ENCODE measurements at regions not wholly inside any gene's neighbourhood (a gene's known extent, or its start where the extent isn't known, plus 50 kb on each side); places are given as distances from the start of the nearest gene placed in this dataset.
"Not testable (repeated sequence)": the region's sequence is repeated elsewhere in the genome, so short reads cannot be mapped to it uniquely, and the experiment has no call there.

DNA sequence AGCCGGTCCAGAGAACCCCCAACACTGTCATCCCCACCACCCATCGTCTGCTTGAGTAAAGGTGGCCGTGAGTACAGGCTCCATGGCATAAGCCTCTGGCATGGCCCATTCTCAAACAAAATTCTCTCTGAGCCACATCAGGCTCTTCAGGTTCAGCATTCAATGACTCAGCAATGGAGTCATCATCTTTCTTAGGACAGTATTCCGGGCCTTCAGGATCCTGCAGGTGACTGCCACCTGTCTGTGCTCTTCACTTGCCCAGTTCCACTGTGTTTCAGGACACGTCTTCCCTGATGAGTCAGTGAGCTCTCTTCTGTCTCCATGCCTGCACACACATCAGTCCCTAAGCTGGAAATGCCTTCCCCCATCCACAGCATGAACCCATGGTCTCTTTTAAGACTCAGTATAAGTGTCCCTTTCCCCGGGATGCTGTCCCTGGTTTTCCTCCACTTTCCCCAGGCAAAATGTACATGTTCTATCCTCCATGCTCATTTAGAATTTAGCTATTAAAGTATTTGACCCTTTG, 81.1 kb upstream of the FGGY start:
- no peak for DNase-seq (ENCODE audit: low read depth)
- Histone ChIP-seq H3K4me3 (ENCODE audit: low read depth, low read length) (no peak overlapping the region), H3K27me3 (ENCODE audit: control insufficient read depth, insufficient read depth, low read length) (no peaks in the 10 kb centered on the region), H3K36me3 (ENCODE audit: control insufficient read depth, insufficient read depth, low read length) (no peaks in the 10 kb centered on the region)
- TF ChIP-seq, protein P1, sequence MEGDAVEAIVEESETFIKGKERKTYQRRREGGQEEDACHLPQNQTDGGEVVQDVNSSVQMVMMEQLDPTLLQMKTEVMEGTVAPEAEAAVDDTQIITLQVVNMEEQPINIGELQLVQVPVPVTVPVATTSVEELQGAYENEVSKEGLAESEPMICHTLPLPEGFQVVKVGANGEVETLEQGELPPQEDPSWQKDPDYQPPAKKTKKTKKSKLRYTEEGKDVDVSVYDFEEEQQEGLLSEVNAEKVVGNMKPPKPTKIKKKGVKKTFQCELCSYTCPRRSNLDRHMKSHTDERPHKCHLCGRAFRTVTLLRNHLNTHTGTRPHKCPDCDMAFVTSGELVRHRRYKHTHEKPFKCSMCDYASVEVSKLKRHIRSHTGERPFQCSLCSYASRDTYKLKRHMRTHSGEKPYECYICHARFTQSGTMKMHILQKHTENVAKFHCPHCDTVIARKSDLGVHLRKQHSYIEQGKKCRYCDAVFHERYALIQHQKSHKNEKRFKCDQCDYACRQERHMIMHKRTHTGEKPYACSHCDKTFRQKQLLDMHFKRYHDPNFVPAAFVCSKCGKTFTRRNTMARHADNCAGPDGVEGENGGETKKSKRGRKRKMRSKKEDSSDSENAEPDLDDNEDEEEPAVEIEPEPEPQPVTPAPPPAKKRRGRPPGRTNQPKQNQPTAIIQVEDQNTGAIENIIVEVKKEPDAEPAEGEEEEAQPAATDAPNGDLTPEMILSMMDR (IDR thresholded peaks at IDR 0.05; ENCODE audit: insufficient read depth, low read length, poor library complexity, severe bottlenecking): no peak

DNA sequence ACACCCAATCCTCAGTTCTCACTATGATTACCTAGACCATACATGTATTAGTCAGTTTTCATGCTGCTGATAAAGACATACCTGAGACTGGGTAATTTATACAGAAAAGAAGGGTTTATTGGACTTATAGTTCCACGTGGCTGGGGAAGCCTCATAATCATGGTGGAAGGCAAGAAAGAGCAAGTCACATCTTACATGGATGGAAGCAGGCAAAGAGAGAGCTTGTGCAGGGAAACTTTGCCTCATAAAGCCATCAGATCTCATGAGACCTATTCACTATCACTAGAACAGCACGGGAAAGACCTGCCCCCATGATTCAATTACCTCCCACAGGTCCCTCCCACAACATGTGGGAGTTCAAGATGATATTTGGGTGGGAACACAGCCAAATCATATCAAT, 79.5 kb upstream of the FGGY start:
- not testable (repeated sequence) for H3K27me3 ChIP-seq (ENCODE audit: control insufficient read depth, insufficient read depth, low read length); H3K4me3 ChIP-seq (ENCODE audit: low read depth, low read length); DNase-seq (ENCODE audit: low read depth); H3K36me3 ChIP-seq (ENCODE audit: control insufficient read depth, insufficient read depth, low read length)

DNA sequence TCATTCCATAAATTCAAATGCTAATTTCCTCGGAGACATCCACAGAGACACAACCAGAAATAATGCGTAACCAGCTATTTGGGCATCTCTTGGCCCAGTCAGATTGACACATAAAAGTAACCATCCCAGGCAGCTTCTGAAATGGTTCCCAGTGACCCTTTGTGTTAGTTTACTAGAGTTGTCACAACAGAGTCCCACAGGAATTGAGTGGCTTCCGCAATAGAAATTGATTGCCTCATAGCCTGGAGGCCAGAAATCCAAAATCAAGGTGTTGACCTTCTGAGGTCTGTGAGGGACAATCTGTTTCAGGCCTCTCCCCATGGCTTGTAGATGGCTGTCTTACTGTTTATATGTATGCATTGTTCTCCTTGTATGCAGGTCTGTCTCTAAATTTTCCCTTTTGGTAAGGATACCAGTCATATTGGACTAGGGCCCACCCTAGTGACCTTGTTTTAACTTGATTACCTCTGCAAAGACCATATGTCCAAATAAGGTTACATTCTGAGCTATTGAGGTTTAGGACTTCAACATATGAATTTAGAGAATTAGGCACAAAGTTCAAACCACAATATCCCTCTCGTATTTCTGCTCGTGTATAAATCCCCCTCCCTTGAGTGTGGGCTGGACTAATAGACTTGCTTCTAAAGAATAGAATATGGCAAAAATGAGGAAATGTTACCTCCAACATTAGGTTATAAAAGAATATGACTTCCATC, 78.2 kb upstream of the FGGY start:
- Histone ChIP-seq H3K4me3 (ENCODE audit: low read depth, low read length) (no peak overlapping the region), H3K36me3 (ENCODE audit: control insufficient read depth, insufficient read depth, low read length) (no peaks in the 10 kb centered on the region), H3K27me3 (ENCODE audit: control insufficient read depth, insufficient read depth, low read length) (no peaks in the 10 kb centered on the region)
- TF ChIP-seq, protein P1 (IDR thresholded peaks at IDR 0.05; ENCODE audit: insufficient read depth, low read length, poor library complexity, severe bottlenecking): no peak
- no peak for DNase-seq (ENCODE audit: low read depth)

DNA sequence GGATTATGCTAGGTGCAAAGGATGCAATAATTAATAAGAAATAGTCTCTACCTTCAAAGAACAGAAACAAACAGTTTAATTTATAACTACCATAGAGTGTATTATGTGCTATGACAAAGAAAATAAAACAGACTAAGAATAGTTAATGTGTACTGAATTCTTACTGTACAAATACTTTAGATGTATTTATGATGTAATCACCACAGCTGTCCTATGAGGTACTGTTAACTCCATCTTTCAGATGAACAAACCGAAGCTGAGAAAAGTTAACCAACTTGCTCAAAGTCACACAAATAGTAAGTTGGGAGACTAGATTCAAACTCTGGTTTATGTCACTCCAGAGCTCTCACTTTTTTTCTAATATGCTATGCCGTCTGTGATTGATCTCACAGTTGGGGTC, 77.0 kb upstream of the FGGY start:
- Histone ChIP-seq H3K36me3 (ENCODE audit: control insufficient read depth, insufficient read depth, low read length) (no peaks in the 10 kb centered on the region), H3K27me3 (ENCODE audit: control insufficient read depth, insufficient read depth, low read length) (no peaks in the 10 kb centered on the region), H3K4me3 (ENCODE audit: low read depth, low read length) (no peak overlapping the region)
- DNase-seq (ENCODE audit: low read depth): no peak
- TF ChIP-seq, protein P1 (IDR thresholded peaks at IDR 0.05; ENCODE audit: insufficient read depth, low read length, poor library complexity, severe bottlenecking): no peak

DNA sequence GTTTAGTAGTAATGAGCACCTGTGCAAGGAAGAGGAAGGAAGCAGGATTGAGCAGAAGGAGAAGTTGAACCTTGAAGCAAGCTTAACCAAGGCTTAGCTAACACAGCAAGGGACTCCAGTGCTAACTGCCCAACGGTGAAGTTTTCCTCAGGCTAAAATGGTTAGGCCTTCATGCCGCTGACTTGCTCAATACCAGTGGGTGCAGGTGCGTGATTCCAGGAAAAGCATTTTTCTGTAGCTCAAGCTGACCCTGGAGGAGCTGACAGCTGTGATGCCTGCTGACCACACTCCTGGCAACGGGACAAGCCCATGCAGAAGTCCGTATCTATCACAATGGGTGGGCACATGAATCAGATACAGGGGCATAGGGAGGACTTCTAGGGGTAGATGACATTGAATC, 76.5 kb upstream of the FGGY start:
- Histone ChIP-seq H3K4me3 (ENCODE audit: low read depth, low read length) (no peak overlapping the region), H3K27me3 (ENCODE audit: control insufficient read depth, insufficient read depth, low read length) (no peaks in the 10 kb centered on the region), H3K36me3 (ENCODE audit: control insufficient read depth, insufficient read depth, low read length) (no peaks in the 10 kb centered on the region)
- no peak for DNase-seq (ENCODE audit: low read depth)
- TF ChIP-seq, protein P1 (IDR thresholded peaks at IDR 0.05; ENCODE audit: insufficient read depth, low read length, poor library complexity, severe bottlenecking): no peak

DNA sequence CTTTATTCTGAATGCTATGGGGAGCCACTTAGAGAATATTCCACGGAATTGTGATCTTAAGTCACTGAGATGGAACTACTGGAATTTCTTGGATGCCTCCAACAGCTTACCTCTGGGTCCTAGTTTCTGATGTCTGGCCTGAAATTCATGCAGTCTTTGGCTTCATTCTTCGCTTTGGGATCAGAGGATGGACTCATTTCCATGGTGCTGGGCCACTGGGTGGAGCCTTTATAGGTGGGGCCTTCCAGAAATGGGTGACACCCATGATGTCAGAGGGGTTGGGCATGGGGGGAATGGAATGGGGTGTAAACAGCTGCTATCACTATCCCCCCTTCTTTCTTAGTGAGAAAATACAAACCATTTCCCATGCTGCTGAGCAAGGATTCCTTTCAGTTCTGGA, 73.7 kb upstream of the FGGY start:
- H3K27me3 ChIP-seq (ENCODE audit: control insufficient read depth, insufficient read depth, low read length): no peaks in the 10 kb centered on the region
- TF ChIP-seq, protein P1 (IDR thresholded peaks at IDR 0.05; ENCODE audit: insufficient read depth, low read length, poor library complexity, severe bottlenecking): no peak
- no peak overlapping the region for H3K4me3 ChIP-seq (ENCODE audit: low read depth, low read length)
- no peaks in the 10 kb centered on the region for H3K36me3 ChIP-seq (ENCODE audit: control insufficient read depth, insufficient read depth, low read length)
- no peak for DNase-seq (ENCODE audit: low read depth)

Measured in kidney epithelial cell (primary cell).